ENCODE measurements at regions not wholly inside any gene's neighbourhood (a gene's known extent, or its start where the extent isn't known, plus 50 kb on each side); places are given as distances from the start of the nearest gene placed in this dataset.

GRCh38 chr17:77667478-77667877, 291.0 kb upstream of the TNRC6C start:
- Histone ChIP-seq H3K4me3 (no peak overlapping the region), H3K27me3 (no peaks in the 10 kb centered on the region), H3K36me3 (no peaks in the 10 kb centered on the region), H3K9me3 (peaks cover 15% of the 10 kb centered on the region)
- DNase-seq: no peak

- H3K36me3 ChIP-seq: no peaks in the 10 kb centered on the region
- H3K9me3 ChIP-seq: peaks cover 15% of the 10 kb centered on the region
- H3K4me3 ChIP-seq: no peak overlapping the region
- no peaks in the 10 kb centered on the region for H3K27me3 ChIP-seq
- no peak for DNase-seq
Measured at GRCh38 chr17:77668518-77668917, 290.0 kb upstream of the TNRC6C start.

GRCh38 chr17:77670173-77670572, 288.3 kb upstream of the TNRC6C start:
- Histone ChIP-seq H3K9me3 (peaks cover 15% of the 10 kb centered on the region), H3K27me3 (0 out of 2 replicates have a peak, but pooled peaks cover 3% of the 10 kb centered on the region), H3K36me3 (no peaks in the 10 kb centered on the region), H3K4me3 (no peak overlapping the region)
- DNase-seq: no peak

- H3K4me3 ChIP-seq: no peak overlapping the region
- H3K36me3 ChIP-seq: no peaks in the 10 kb centered on the region
- H3K9me3 ChIP-seq: peaks cover under 1% of the 10 kb centered on the region
- peaks cover 18% of the 10 kb centered on the region for H3K27me3 ChIP-seq
- no peak for DNase-seq
Measured at GRCh38 chr17:77674358-77674757, 284.1 kb upstream of the TNRC6C start.

GRCh38 chr17:77675411-77675810, 283.1 kb upstream of the TNRC6C start:
- Histone ChIP-seq H3K36me3 (no peaks in the 10 kb centered on the region), H3K27me3 (peaks cover 25% of the 10 kb centered on the region), H3K4me3 (no peak overlapping the region), H3K9me3 (no peaks in the 10 kb centered on the region; the same call in 1 of the 2 replicates)
- DNase-seq: no peak

- H3K27me3 ChIP-seq: peaks cover 25% of the 10 kb centered on the region
Measured at GRCh38 chr17:77675816-77676215, 282.7 kb upstream of the TNRC6C start.

GRCh38 chr17:77676237-77676661, 282.3 kb upstream of the TNRC6C start:
- peaks cover 25% of the 10 kb centered on the region for H3K27me3 ChIP-seq
- no peak overlapping the region for H3K4me3 ChIP-seq
- H3K36me3 ChIP-seq: no peaks in the 10 kb centered on the region
- no peak for DNase-seq
- no peaks in the 10 kb centered on the region; the same call in 1 of the 2 replicates for H3K9me3 ChIP-seq

More at GRCh38 chr17:77675816-77676215, 282.7 kb upstream of the TNRC6C start:
- DNase-seq: no peak
- H3K36me3 ChIP-seq: no peaks in the 10 kb centered on the region
- no peaks in the 10 kb centered on the region; the same call in 1 of the 2 replicates for H3K9me3 ChIP-seq
- no peak overlapping the region for H3K4me3 ChIP-seq

GRCh38 chr17:77677211-77677610, 281.3 kb upstream of the TNRC6C start:
- Histone ChIP-seq H3K4me3 (no peak overlapping the region), H3K36me3 (no peaks in the 10 kb centered on the region), H3K9me3 (no peaks in the 10 kb centered on the region), H3K27me3 (peaks cover 25% of the 10 kb centered on the region)
- no peak for DNase-seq

- no peak overlapping the region for H3K4me3 ChIP-seq
- H3K27me3 ChIP-seq: peaks cover 25% of the 10 kb centered on the region
- no peaks in the 10 kb centered on the region for H3K36me3 ChIP-seq
- no peak for DNase-seq
- no peaks in the 10 kb centered on the region for H3K9me3 ChIP-seq
Measured at GRCh38 chr17:77677630-77678029, 280.9 kb upstream of the TNRC6C start.

GRCh38 chr17:77679589-77679988, 278.9 kb upstream of the TNRC6C start:
- no peak overlapping the region for H3K4me3 ChIP-seq
- H3K36me3 ChIP-seq: no peaks in the 10 kb centered on the region
- H3K9me3 ChIP-seq: no peaks in the 10 kb centered on the region
- peaks cover 25% of the 10 kb centered on the region for H3K27me3 ChIP-seq
- DNase-seq: no peak

- Histone ChIP-seq H3K36me3 (no peaks in the 10 kb centered on the region), H3K4me3 (no peak overlapping the region), H3K9me3 (no peaks in the 10 kb centered on the region), H3K27me3 (peaks cover 9% of the 10 kb centered on the region)
- DNase-seq: no peak
Measured at GRCh38 chr17:77681861-77682260, 276.6 kb upstream of the TNRC6C start.

GRCh38 chr17:77684803-77685798, 273.4 kb upstream of the TNRC6C start:
- no peak overlapping the region for H3K4me3 ChIP-seq
- no peaks in the 10 kb centered on the region for H3K36me3 ChIP-seq
- no peaks in the 10 kb centered on the region for H3K9me3 ChIP-seq
- DNase-seq: no peak
- H3K27me3 ChIP-seq: peaks cover 3% of the 10 kb centered on the region; the same call in 1 of the 2 replicates

- Histone ChIP-seq H3K9me3 (no peaks in the 10 kb centered on the region), H3K27me3 (peaks cover 3% of the 10 kb centered on the region; the same call in 1 of the 2 replicates), H3K36me3 (no peaks in the 10 kb centered on the region), H3K4me3 (no peak overlapping the region)
- DNase-seq: no peak
Measured at GRCh38 chr17:77685881-77686486, 272.5 kb upstream of the TNRC6C start.

- no peak overlapping the region for H3K4me3 ChIP-seq
- DNase-seq: no peak
- no peaks in the 10 kb centered on the region for H3K36me3 ChIP-seq
- H3K27me3 ChIP-seq: peaks cover 3% of the 10 kb centered on the region; the same call in 1 of the 2 replicates
- no peaks in the 10 kb centered on the region for H3K9me3 ChIP-seq
Measured at GRCh38 chr17:77686903-77687302, 271.6 kb upstream of the TNRC6C start.

- peaks cover 3% of the 10 kb centered on the region; the same call in 1 of the 2 replicates for H3K27me3 ChIP-seq
Measured at GRCh38 chr17:77687417-77687816, 271.1 kb upstream of the TNRC6C start.

GRCh38 chr17:77687921-77688320, 270.6 kb upstream of the TNRC6C start:
- H3K4me3 ChIP-seq: no peak overlapping the region
- H3K27me3 ChIP-seq: peaks cover 3% of the 10 kb centered on the region; the same call in 1 of the 2 replicates
- DNase-seq: no peak
- H3K36me3 ChIP-seq: no peaks in the 10 kb centered on the region
- H3K9me3 ChIP-seq: no peaks in the 10 kb centered on the region

More at GRCh38 chr17:77687417-77687816, 271.1 kb upstream of the TNRC6C start:
- no peaks in the 10 kb centered on the region for H3K36me3 ChIP-seq
- no peak overlapping the region for H3K4me3 ChIP-seq
- H3K9me3 ChIP-seq: no peaks in the 10 kb centered on the region
- no peak for DNase-seq

- Histone ChIP-seq H3K9me3 (no peaks in the 10 kb centered on the region), H3K36me3 (no peaks in the 10 kb centered on the region), H3K4me3 (no peak overlapping the region), H3K27me3 (peaks cover 3% of the 10 kb centered on the region; the same call in 1 of the 2 replicates)
- no peak for DNase-seq
Measured at GRCh38 chr17:77688369-77688768, 270.1 kb upstream of the TNRC6C start.

Measured in MG63 (cell line).